HCT116 (cell line): ENCODE measurements at regions not wholly inside any gene's neighbourhood (a gene's known extent, or its start where the extent isn't known, plus 50 kb on each side); places are given as distances from the start of the nearest gene placed in this dataset.

Experiments used
- ATAC-seq: fragments of 200-7000 bp; cut with Tn5 transposase; 2 replicates; pipeline ENCODE4 v1.9.1; 2020; ENCODE audit warnings: mild to moderate bottlenecking, moderate library complexity
- BruUV-seq: library from RNA; stranded (reverse); fragments of 400-500 nt; replicated peaks from 2 replicates; lab custom pipeline; 2021; lab: Mats Ljungman, UMichigan
- CTCF ChIA-PET: fragments of 300-600 bp; sonication (Branson Sonifier 250); formaldehyde crosslinking; loops from one replicate; lab custom pipeline; 2021; ENCODE audit warnings: antibody characterized with exemption; lab: Charles Lee
- POLR2A ChIA-PET: fragments of 300-600, 350-600 bp; sonication (Branson Sonifier 250); formaldehyde crosslinking; loops from one replicate; lab custom pipeline; 2021; ENCODE audit warnings: antibody characterized with exemption; lab: Charles Lee
- RAD21 ChIA-PET, 2 experiments: fragments of 300-600 bp; sonication (Branson Sonifier 250); formaldehyde crosslinking; loops; one replicate each; lab custom pipeline; 2023; ENCODE audit warnings: low total read pairs in 2 of 2; ENCODE audit not compliant: uncharacterized antibody in 2 of 2, unreplicated experiment in 2 of 2, low non-redundant PET in 1 of 2; lab: Charles Lee
- DNase-seq: peaks from one replicate; pipeline ENCODE4 v3.0.0-alpha.2; 2010; ENCODE audit warnings: low read depth, low spot score
- H2AFZ ChIP-seq: fragments of 200-600 bp; shearing (Covaris generic), sonication (generic); 2 replicates; pipeline ENCODE4 v1.6.1; 2017; ENCODE audit warnings: low read depth, mixed run types, mixed read lengths, antibody characterized with exemption, low read length; ENCODE audit not compliant: poor library complexity, severe bottlenecking
- H3K27ac ChIP-seq: 2 replicates; pipeline ENCODE4 v1.5.1; 2012; ENCODE audit warnings: low read depth, low read length
- H3K27me3 ChIP-seq: fragments of 200-600 bp; sonication (generic); 2 replicates; pipeline ENCODE4 v1.6.1; 2016; ENCODE audit warnings: mixed run types, low read length, mixed read lengths; ENCODE audit not compliant: insufficient read depth
- H3K36me3 ChIP-seq, 2 experiments: fragments of 200-500 bp in 1 of 2; fragments of 200-600 bp in 1 of 2; sonication (Bioruptor generic) in 1 of 2; sonication (generic) in 1 of 2; 2 replicates each; pipeline versions ENCODE4 v1.5.1 to v1.6.1; 2014 to 2016; ENCODE audit warnings: low read length in 2 of 2, inconsistent platforms in 1 of 2, mixed read lengths in 1 of 2, mixed run types in 1 of 2; ENCODE audit not compliant: insufficient read depth in 2 of 2, control insufficient read depth in 1 of 2
- H3K4me1 ChIP-seq, 2 experiments: fragments of 200-600 bp in 1 of 2; sonication (generic) in 1 of 2; 2 replicates each; pipeline versions ENCODE4 v1.5.1 to v1.6.1; 2012 to 2017; ENCODE audit warnings: low read length in 2 of 2, inconsistent platforms in 1 of 2, mild to moderate bottlenecking in 1 of 2, mixed read lengths in 1 of 2, mixed run types in 1 of 2, moderate library complexity in 1 of 2; ENCODE audit not compliant: insufficient read depth in 2 of 2, control insufficient read depth in 1 of 2
- H3K4me2 ChIP-seq: fragments of 200-600 bp; sonication (generic); 2 replicates; pipeline ENCODE4 v1.6.1; 2017; ENCODE audit warnings: mixed run types, low read length, mixed read lengths
- H3K4me3 ChIP-seq, 2 experiments: fragments of 200-600 bp in 1 of 2; sonication (generic) in 1 of 2; replicated peaks in 1 of 2; 2 replicates each; pipeline ENCODE4 v1.5.1; 2011 to 2016; ENCODE audit warnings: low read length in 2 of 2, control low read depth in 1 of 2, low read depth in 1 of 2, mild to moderate bottlenecking in 1 of 2, mixed read lengths in 1 of 2, mixed run types in 1 of 2
- H3K79me2 ChIP-seq: fragments of 200-600 bp; sonication (generic); 2 replicates; pipeline ENCODE4 v1.6.1; 2017; ENCODE audit warnings: mild to moderate bottlenecking, mixed run types, low read length, moderate library complexity, mixed read lengths; ENCODE audit not compliant: insufficient read depth
- H3K9ac ChIP-seq: fragments of 200-600 bp; sonication (generic); 2 replicates; pipeline ENCODE4 v1.6.1; 2016; ENCODE audit warnings: low read length, mixed read lengths
- H3K9me2 ChIP-seq: fragments of 200-600 bp; sonication (generic), shearing (Covaris generic); 2 replicates; pipeline ENCODE4 v1.6.1; 2017; ENCODE audit warnings: mixed run types, mild to moderate bottlenecking, moderate library complexity; ENCODE audit not compliant: insufficient read depth
- H3K9me3 ChIP-seq, 2 experiments: fragments of 200-500 bp in 1 of 2; fragments of 200-600 bp in 1 of 2; sonication (Bioruptor generic) in 1 of 2; sonication (generic) in 1 of 2; 2 replicates each; pipeline ENCODE4 v1.6.1; 2014 to 2017; ENCODE audit warnings: low read length in 2 of 2, mixed read lengths in 2 of 2, inconsistent platforms in 1 of 2, low read depth in 1 of 2, mild to moderate bottlenecking in 1 of 2, mixed run types in 1 of 2, moderate library complexity in 1 of 2; ENCODE audit not compliant: control insufficient read depth in 1 of 2, insufficient read depth in 1 of 2
- H4K20me1 ChIP-seq: fragments of 200-600 bp; sonication (generic), shearing (Covaris generic); 2 replicates; pipeline ENCODE4 v1.6.1; 2017; ENCODE audit warnings: mixed run types, mild to moderate bottlenecking, moderate library complexity; ENCODE audit not compliant: insufficient read depth
- ELF1 ChIP-seq: IDR thresholded peaks from 2 replicates; pipeline ENCODE4 v1.6.1; 2012; ENCODE audit warnings: low read depth, borderline replicate concordance
- EZH2phosphoT487 ChIP-seq: fragments of 200-600 bp; IDR thresholded peaks from 2 replicates; pipeline ENCODE4 v1.6.1; 2018; ENCODE audit warnings: antibody characterized with exemption, borderline replicate concordance
- FOSL1 ChIP-seq: IDR thresholded peaks from 2 replicates; pipeline ENCODE4 v1.6.1; 2012; ENCODE audit warnings: low read depth
- JUND ChIP-seq: IDR thresholded peaks from 2 replicates; pipeline ENCODE4 v1.6.1; 2012
- POLR2A ChIP-seq: IDR thresholded peaks from 2 replicates; pipeline ENCODE4 v1.7.0; 2011; ENCODE audit warnings: borderline replicate concordance; ENCODE audit not compliant: insufficient read depth, insufficient read length; ENCODE audit errors: extremely low read depth
- RAD21 ChIP-seq: IDR thresholded peaks from 2 replicates; pipeline ENCODE4 v1.6.1; 2012; ENCODE audit warnings: low read depth, mild to moderate bottlenecking
- SRF ChIP-seq: IDR thresholded peaks from 2 replicates; pipeline ENCODE4 v1.6.1; 2012; ENCODE audit warnings: low read depth
- TCF7L2 ChIP-seq: IDR thresholded peaks from 2 replicates; pipeline ENCODE4 v1.7.0; 2011; ENCODE audit warnings: borderline replicate concordance, inconsistent platforms; ENCODE audit not compliant: insufficient read depth, insufficient read length; ENCODE audit errors: extremely low read depth
- YY1 ChIP-seq: IDR thresholded peaks from 2 replicates; pipeline ENCODE4 v1.6.1; 2011; ENCODE audit warnings: low read length, low read depth, moderate library complexity, mild to moderate bottlenecking; ENCODE audit not compliant: insufficient replicate concordance; ENCODE audit errors: extremely low read depth
- ZFX ChIP-seq: fragments of 450-650 bp; IDR thresholded peaks from 2 replicates; pipeline ENCODE4 v1.6.1; 2017
- ZNF274 ChIP-seq: fragments of 200-500 bp; sonication (Bioruptor generic); IDR thresholded peaks from 2 replicates; pipeline ENCODE4 v1.6.1; 2014; ENCODE audit warnings: mild to moderate bottlenecking, low read depth, low read length, inconsistent platforms
- intact Hi-C: fragments of 100-400 bp; cut with micrococcal nuclease; formaldehyde crosslinking; loops from 2 replicates; pipeline ENCODE4 v1.10.0; 2022
- TF ChIP-seq, protein P1 (sequence below): IDR thresholded peaks from 2 replicates; pipeline ENCODE4 v1.6.1; 2012; ENCODE audit warnings: low read depth
- TF ChIP-seq, protein P2 (sequence below): IDR thresholded peaks from 2 replicates; pipeline ENCODE4 v1.6.1; 2012
- TF ChIP-seq, protein P3 (sequence below): IDR thresholded peaks from 2 replicates; pipeline ENCODE4 v1.6.1; 2011; ENCODE audit warnings: mild to moderate bottlenecking, low read length, moderate library complexity; ENCODE audit not compliant: insufficient replicate concordance; ENCODE audit errors: extremely low read depth

DNA sequence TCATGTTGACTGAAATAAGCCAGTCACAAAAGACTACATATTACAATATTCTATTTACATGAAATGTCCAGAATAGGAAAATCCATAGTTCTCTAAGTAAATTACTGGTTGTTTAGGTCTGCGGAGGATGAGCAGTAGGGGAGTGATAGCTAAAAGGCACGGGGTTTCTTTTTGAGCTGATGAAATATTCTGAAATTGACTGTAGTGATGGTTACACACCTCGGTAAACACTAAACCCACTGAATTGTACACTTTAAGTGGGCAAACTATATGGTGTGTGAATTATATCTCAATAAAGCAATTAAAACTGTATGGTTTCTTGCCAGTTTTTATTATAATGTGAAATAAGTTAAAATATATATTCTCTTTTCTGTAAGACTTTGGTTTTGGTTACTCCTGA, 77.7 kb upstream of the TMED7 start:
- no peak overlapping the region for H3K27ac ChIP-seq
- no peaks in the 10 kb centered on the region for H3K4me1 ChIP-seq
- H2AFZ ChIP-seq: no peak overlapping the region
- DNase-seq (no peak), ATAC-seq (no peak)
- no peaks in the 10 kb centered on the region for H3K27me3 ChIP-seq
- no peaks in the 10 kb centered on the region for H3K36me3 ChIP-seq
- ChIA-PET RAD21 (no interaction called here), CTCF (no interaction called here)
- no peak overlapping the region for H3K9ac ChIP-seq
- no peak overlapping the region for H3K4me3 ChIP-seq
- BruUV-seq: no TSS peak
- intact Hi-C loops: no loop called here
- H4K20me1 ChIP-seq: no peaks in the 10 kb centered on the region
- TF ChIP-seq, protein P1, sequence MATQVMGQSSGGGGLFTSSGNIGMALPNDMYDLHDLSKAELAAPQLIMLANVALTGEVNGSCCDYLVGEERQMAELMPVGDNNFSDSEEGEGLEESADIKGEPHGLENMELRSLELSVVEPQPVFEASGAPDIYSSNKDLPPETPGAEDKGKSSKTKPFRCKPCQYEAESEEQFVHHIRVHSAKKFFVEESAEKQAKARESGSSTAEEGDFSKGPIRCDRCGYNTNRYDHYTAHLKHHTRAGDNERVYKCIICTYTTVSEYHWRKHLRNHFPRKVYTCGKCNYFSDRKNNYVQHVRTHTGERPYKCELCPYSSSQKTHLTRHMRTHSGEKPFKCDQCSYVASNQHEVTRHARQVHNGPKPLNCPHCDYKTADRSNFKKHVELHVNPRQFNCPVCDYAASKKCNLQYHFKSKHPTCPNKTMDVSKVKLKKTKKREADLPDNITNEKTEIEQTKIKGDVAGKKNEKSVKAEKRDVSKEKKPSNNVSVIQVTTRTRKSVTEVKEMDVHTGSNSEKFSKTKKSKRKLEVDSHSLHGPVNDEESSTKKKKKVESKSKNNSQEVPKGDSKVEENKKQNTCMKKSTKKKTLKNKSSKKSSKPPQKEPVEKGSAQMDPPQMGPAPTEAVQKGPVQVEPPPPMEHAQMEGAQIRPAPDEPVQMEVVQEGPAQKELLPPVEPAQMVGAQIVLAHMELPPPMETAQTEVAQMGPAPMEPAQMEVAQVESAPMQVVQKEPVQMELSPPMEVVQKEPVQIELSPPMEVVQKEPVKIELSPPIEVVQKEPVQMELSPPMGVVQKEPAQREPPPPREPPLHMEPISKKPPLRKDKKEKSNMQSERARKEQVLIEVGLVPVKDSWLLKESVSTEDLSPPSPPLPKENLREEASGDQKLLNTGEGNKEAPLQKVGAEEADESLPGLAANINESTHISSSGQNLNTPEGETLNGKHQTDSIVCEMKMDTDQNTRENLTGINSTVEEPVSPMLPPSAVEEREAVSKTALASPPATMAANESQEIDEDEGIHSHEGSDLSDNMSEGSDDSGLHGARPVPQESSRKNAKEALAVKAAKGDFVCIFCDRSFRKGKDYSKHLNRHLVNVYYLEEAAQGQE: no peak
- TF ChIP-seq EZH2phosphoT487: no peak
- no peak for TF ChIP-seq JUND
- no peak for TF ChIP-seq FOSL1
- TF ChIP-seq SRF: no peak
- no peak for TF ChIP-seq RAD21
- TF ChIP-seq POLR2A: no peak
- TF ChIP-seq, protein P2, sequence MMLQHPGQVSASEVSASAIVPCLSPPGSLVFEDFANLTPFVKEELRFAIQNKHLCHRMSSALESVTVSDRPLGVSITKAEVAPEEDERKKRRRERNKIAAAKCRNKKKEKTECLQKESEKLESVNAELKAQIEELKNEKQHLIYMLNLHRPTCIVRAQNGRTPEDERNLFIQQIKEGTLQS: no peak
- TF ChIP-seq ELF1: no peak
- no peak for TF ChIP-seq ZNF274
- no peak for TF ChIP-seq TCF7L2
- no peak for TF ChIP-seq YY1
- TF ChIP-seq, protein P3, sequence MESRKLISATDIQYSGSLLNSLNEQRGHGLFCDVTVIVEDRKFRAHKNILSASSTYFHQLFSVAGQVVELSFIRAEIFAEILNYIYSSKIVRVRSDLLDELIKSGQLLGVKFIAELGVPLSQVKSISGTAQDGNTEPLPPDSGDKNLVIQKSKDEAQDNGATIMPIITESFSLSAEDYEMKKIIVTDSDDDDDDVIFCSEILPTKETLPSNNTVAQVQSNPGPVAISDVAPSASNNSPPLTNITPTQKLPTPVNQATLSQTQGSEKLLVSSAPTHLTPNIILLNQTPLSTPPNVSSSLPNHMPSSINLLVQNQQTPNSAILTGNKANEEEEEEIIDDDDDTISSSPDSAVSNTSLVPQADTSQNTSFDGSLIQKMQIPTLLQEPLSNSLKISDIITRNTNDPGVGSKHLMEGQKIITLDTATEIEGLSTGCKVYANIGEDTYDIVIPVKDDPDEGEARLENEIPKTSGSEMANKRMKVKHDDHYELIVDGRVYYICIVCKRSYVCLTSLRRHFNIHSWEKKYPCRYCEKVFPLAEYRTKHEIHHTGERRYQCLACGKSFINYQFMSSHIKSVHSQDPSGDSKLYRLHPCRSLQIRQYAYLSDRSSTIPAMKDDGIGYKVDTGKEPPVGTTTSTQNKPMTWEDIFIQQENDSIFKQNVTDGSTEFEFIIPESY: no peak
- TF ChIP-seq ZFX: no peak
- TF ChIP-seq, all 23 proteins: peak for 0
- POLR2A ChIA-PET: no interaction called here
- Histone ChIP-seq H3K4me2 (no peak overlapping the region), H3K9me3 (no peaks in the 10 kb centered on the region), H3K9me2 (no peaks in the 10 kb centered on the region), H3K79me2 (no peaks in the 10 kb centered on the region)
